AG09309 (cell line): ENCODE measurements at regions not wholly inside any gene's neighbourhood (a gene's known extent, or its start where the extent isn't known, plus 50 kb on each side); places are given as distances from the start of the nearest gene placed in this dataset.

ENCODE experiments used
- DNase-seq: peaks from one replicate; pipeline ENCODE4 v3.0.0-alpha.2; 2010; ENCODE audit warnings: low read depth
- H3K4me3 ChIP-seq: 2 replicates; pipeline ENCODE4 v1.5.1; 2011; ENCODE audit warnings: mild to moderate bottlenecking, low read depth, low read length, moderate library complexity; ENCODE audit not compliant: control insufficient read depth
- TF ChIP-seq, protein P1 (sequence below): IDR thresholded peaks from 2 replicates; pipeline ENCODE4 v1.5.1; 2011; ENCODE audit warnings: mild to moderate bottlenecking, low read depth, low read length, inconsistent platforms; ENCODE audit not compliant: insufficient read depth, control insufficient read depth; ENCODE audit errors: missing control alignments

DNA sequence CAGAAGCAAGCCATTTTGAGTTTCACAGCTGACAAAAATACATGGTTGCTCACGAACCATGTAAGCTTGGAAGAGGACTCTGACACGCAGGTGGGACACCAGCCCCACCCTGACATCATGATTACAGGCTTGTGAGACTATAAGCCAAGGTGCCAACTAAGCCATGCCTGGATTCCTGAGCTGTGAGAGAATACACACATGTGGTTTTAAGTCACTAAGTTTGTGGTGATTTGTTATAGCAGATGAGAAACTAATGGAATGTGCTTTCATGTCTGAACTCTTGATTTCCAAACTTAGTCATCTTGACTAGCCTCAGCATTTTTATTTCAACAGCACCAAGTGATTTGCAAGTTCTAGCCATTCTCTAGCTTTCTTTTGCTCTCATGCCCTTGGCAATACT is 676.1 kb upstream of the CELF4 start:
- TF ChIP-seq, protein P1, sequence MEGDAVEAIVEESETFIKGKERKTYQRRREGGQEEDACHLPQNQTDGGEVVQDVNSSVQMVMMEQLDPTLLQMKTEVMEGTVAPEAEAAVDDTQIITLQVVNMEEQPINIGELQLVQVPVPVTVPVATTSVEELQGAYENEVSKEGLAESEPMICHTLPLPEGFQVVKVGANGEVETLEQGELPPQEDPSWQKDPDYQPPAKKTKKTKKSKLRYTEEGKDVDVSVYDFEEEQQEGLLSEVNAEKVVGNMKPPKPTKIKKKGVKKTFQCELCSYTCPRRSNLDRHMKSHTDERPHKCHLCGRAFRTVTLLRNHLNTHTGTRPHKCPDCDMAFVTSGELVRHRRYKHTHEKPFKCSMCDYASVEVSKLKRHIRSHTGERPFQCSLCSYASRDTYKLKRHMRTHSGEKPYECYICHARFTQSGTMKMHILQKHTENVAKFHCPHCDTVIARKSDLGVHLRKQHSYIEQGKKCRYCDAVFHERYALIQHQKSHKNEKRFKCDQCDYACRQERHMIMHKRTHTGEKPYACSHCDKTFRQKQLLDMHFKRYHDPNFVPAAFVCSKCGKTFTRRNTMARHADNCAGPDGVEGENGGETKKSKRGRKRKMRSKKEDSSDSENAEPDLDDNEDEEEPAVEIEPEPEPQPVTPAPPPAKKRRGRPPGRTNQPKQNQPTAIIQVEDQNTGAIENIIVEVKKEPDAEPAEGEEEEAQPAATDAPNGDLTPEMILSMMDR = no peak
- H3K4me3 ChIP-seq = no peak overlapping the region
- no peak for DNase-seq

DNA sequence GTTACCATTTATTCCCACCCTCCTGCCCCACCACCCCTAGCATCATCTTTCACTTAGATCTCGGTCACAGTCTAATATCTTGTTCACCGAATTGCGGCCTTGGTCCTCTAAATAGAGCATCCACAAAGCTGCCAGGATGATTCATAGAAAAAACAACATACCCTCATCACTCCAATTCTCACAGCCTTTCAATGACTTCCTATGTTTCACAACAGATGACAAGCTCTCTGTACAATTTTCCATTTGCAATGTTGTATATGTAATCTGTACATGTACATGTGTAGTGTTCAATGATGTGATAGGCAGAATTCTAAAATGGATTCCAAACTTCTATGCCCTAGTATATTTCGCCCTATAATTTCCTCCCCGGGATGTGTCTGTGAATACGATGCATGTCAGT is 675.6 kb upstream of the CELF4 start:
- TF ChIP-seq, protein P1 = no peak
- H3K4me3 ChIP-seq = no peak overlapping the region
- no peak for DNase-seq

DNA sequence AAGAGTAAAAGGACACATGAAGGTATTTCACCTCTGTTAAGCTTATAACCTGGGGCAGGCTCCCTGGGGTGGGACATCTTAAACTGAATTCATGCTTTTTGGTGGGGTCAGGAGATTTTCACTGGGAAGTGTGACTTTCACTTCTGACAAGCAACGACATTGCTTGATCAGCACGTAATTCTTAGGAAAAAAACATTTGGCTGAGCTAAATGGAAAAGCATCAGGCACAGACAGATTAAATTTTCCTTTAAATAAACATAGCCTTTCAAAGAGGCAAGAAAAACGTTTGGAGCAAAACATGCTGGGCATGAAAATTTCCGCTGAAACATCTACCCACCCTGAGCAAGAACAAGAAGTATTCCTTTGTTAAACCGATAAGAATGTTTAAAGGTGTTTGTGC is 674.0 kb upstream of the CELF4 start:
- no peak for DNase-seq
- H3K4me3 ChIP-seq = no peak overlapping the region
- TF ChIP-seq, protein P1 = no peak

DNA sequence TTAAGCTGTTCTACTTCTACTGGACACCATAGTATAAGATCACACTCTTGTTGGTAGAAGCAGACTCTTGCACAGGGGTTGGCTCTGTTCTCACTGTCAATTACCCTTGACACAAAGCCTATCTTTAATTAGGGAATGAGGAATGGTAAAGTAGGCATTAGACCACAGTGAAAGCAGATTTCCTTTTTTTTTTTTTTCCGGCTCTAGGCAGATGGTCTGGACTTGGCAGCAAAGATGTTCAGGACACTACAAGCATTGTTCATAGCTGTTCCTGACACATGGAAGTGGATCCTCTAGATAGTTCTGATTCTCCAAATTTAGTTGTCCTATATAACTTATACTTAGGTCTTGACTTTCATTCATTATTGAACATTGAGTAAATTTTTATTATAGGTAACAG is 672.2 kb upstream of the CELF4 start:
- no peak for DNase-seq
- no peak overlapping the region for H3K4me3 ChIP-seq
- TF ChIP-seq, protein P1 = no peak

DNA sequence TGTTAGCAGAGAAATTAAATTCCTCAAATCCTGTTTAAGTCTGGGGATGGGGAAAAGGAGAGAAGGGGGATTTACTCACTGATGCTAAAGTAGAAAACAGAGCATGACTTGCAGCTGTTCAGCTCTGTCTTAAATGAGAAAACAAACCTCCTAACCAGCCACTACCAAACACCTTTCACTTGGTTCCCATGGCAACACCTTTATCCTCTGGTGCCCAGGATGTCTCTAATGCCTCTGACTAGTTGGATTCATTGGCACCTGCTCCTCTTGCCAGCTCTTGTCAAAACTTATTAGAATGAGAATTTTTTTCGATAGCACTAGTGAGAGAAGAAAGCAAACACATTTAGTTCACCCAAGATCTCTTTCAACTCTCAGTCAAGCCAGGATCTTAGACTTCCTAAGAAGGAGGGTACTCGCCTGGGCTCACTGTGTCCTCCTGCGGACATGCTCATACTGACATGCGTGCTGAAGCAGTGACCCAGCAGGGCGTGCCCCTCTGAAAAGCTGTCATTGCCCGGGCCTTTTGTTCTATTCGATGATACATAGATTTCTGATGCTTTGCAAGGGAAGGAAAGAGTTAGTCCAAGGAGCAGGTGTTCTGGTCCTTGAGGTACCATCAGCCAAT is 656.0 kb upstream of the CELF4 start:
- no peak for DNase-seq
- no peak overlapping the region for H3K4me3 ChIP-seq
- TF ChIP-seq, protein P1 = no peak

DNA sequence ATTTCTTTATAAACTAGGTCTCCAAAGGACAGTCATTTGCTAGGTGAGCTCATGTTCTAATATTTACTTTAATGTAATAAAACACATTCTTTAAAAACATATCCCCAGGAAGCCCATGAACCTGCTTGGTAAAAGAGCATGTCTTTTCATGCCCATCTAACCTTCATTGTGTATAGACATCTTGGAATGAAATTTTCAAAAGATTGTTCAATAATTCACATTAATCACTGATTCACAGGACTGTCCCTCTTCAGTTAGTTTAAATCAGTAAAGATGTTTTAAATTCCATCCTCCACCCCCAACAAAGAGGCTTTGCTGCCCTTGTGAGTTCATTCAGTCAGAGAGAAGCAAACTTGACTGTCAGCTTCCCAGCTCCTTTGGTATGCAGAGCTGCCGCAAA is 633.4 kb upstream of the CELF4 start:
- DNase-seq = no peak
- TF ChIP-seq, protein P1 = no peak
- H3K4me3 ChIP-seq = no peak overlapping the region

DNA sequence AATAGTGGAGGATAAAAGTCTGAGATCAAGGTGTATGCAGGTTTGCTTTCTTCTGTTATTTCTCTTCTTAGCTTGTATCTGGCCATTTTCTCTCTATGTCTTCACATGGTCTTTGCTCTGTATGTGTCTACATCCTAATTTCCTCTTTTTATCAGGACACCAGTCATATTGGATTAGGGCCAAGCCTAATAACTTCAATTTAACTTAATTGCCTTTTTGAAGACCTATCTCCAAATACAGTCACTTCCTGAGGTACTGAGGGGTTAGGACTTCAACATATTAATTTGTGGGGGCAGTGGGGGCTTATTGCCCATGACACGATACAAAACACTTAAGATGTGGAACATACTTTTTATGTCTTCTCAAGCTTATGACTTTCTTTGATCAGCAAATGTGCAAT is 632.9 kb upstream of the CELF4 start:
- no peak for DNase-seq
- TF ChIP-seq, protein P1 = no peak
- no peak overlapping the region for H3K4me3 ChIP-seq
